Breast epithelium (tissue), 3 donors: ENCODE measurements at regions not wholly inside any gene's neighbourhood (a gene's known extent, or its start where the extent isn't known, plus 50 kb on each side); places are given as distances from the start of the nearest gene placed in this dataset.

Source experiments
- CTCF ChIP-seq, 3 donors: fragments of 450-650 bp; IDR thresholded peaks; one replicate each; pipeline ENCODE4 v1.5.1; 2016 to 2017; ENCODE audit warnings: antibody characterized with exemption in 3 of 3, mild to moderate bottlenecking in 3 of 3, moderate library complexity in 3 of 3
- POLR2A ChIP-seq: fragments of 450-650 bp; IDR thresholded peaks from one replicate; pipeline ENCODE4 v1.6.1; 2016; ENCODE audit warnings: antibody characterized with exemption, mild to moderate bottlenecking, moderate library complexity
- POLR2AphosphoS5 ChIP-seq, 3 donors: sonication (generic); formaldehyde crosslinking; IDR thresholded peaks; one replicate each; pipeline ENCODE4 v1.6.1; 2017; ENCODE audit warnings: antibody characterized with exemption in 3 of 3

DNA sequence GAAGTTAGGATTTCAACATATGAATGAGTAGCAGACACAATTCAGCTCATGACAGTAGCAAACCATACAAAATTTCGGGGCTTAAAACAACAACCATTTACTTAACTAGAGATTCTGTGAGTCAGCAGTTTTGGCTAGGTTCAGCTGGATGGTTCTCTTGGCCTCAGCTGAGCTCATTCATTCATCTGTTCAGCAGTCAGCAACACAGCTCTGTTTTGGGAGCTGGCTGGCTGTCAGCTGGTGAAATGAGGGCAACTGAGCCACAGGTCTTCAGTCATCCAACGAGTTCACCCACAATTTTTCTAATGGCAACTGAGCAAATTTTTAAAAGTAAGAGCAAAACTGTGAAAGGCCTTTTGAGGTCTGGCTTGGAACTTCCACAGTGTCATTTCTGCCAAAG is 2005.1 kb upstream of the AGA start:
- TF ChIP-seq POLR2A (no peak), CTCF (IDR thresholded peaks at IDR 0.05) (no peak), POLR2AphosphoS5 (IDR thresholded peaks at IDR 0.05) (no peak)
